ENCODE measurements at regions not wholly inside any gene's neighbourhood (a gene's known extent, or its start where the extent isn't known, plus 50 kb on each side); places are given as distances from the start of the nearest gene placed in this dataset.

DNA sequence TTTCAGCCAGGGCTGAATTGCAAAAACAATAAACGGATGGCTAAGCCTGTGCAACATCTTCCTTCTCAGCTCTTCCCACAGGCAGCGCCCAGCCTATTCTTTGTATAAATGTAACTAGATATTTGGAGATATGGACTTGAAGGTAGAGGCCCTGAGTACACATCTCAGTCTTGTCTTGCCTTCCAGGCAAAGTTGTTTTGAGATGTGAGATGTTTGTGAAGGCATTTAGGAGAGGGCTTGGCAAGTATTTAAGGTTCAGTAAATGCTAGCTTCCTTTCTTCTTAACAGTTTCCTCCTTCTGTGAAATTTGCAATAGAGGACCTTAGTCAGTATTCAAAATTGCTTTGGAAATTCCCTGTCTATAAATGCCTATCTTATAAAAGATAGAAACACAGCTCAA, 228.8 kb downstream of the NR2F1-AS1 start:
- TF ChIP-seq, protein P1, sequence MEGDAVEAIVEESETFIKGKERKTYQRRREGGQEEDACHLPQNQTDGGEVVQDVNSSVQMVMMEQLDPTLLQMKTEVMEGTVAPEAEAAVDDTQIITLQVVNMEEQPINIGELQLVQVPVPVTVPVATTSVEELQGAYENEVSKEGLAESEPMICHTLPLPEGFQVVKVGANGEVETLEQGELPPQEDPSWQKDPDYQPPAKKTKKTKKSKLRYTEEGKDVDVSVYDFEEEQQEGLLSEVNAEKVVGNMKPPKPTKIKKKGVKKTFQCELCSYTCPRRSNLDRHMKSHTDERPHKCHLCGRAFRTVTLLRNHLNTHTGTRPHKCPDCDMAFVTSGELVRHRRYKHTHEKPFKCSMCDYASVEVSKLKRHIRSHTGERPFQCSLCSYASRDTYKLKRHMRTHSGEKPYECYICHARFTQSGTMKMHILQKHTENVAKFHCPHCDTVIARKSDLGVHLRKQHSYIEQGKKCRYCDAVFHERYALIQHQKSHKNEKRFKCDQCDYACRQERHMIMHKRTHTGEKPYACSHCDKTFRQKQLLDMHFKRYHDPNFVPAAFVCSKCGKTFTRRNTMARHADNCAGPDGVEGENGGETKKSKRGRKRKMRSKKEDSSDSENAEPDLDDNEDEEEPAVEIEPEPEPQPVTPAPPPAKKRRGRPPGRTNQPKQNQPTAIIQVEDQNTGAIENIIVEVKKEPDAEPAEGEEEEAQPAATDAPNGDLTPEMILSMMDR (IDR thresholded peaks at IDR 0.05), result no peak
- TF ChIP-seq EZH2 (IDR thresholded peaks at IDR 0.05; ENCODE audit: borderline replicate concordance, insufficient read depth, low read depth, low read length, poor library complexity, severe bottlenecking), result no peak

Measured in B cell (primary cell).